B cell (primary cell): ENCODE measurements at regions not wholly inside any gene's neighbourhood (a gene's known extent, or its start where the extent isn't known, plus 50 kb on each side); places are given as distances from the start of the nearest gene placed in this dataset.

Source experiments
- ATAC-seq: fragments of 200-7000 bp; cut with Tn5 transposase; one replicate; pipeline ENCODE4 v1.10.0; 2021; ENCODE audit warnings: low read depth, mild to moderate bottlenecking, moderate number of reproducible peaks, moderate library complexity
- CTCF ChIA-PET: fragments of 350-600 bp; sonication (Branson Sonifier 250); formaldehyde crosslinking; loops from one replicate; lab custom pipeline; 2021; ENCODE audit warnings: antibody characterized with exemption, inconsistent platforms; lab: Charles Lee
- POLR2A ChIA-PET: fragments of 350-600 bp; sonication (Branson Sonifier 250); formaldehyde crosslinking; loops from one replicate; lab custom pipeline; 2021; ENCODE audit warnings: antibody characterized with exemption; lab: Charles Lee
- DNase-seq: peaks from one replicate; pipeline ENCODE4 v3.0.0; 2013
- H2AFZ ChIP-seq: 2 replicates; pipeline ENCODE4 v1.6.1; 2012; ENCODE audit warnings: mild to moderate bottlenecking, low read depth, low read length; ENCODE audit not compliant: insufficient read depth, poor library complexity, severe bottlenecking
- H3K27ac ChIP-seq, 2 donors: 1 replicate in 1 of 2; 2 replicates in 1 of 2; pipeline ENCODE4 v1.5.1; 2012 to 2013; ENCODE audit warnings: low read length in 2 of 2, mild to moderate bottlenecking in 2 of 2, moderate library complexity in 1 of 2
- H3K27me3 ChIP-seq, 4 experiments: fragments of 200-600 bp in 1 of 4; sonication (generic) in 1 of 4; replicated peaks in 1 of 4; 1 replicate in 2 of 4; 2 replicates in 2 of 4; pipeline versions ENCODE4 v1.6.1 to v1.7.0; 2013 to 2016; ENCODE audit warnings: low read length in 3 of 4, mild to moderate bottlenecking in 2 of 4, mixed read lengths in 1 of 4, moderate library complexity in 1 of 4; ENCODE audit not compliant: insufficient read depth in 4 of 4, control insufficient read depth in 3 of 4; ENCODE audit errors: control extremely low read depth in 1 of 4
- H3K36me3 ChIP-seq, 2 experiments: replicated peaks in 1 of 2; 1 replicate in 1 of 2; 2 replicates in 1 of 2; pipeline versions ENCODE4 v1.6.1 to v1.7.1; 2013; ENCODE audit warnings: low read length in 1 of 2; ENCODE audit not compliant: insufficient read depth in 2 of 2, control insufficient read depth in 1 of 2; ENCODE audit errors: control extremely low read depth in 1 of 2, extremely low read depth in 1 of 2
- H3K4me1 ChIP-seq, 2 donors: fragments of 200-600 bp in 1 of 2; sonication (generic) in 1 of 2; 1 replicate in 1 of 2; 2 replicates in 1 of 2; pipeline versions ENCODE4 v1.5.1 to v1.6.1; 2013 to 2017; ENCODE audit warnings: low read length in 2 of 2; ENCODE audit not compliant: control insufficient read depth in 2 of 2, insufficient read depth in 2 of 2
- H3K4me2 ChIP-seq: replicated peaks from 2 replicates; pipeline ENCODE3; 2012; ENCODE audit warnings: mild to moderate bottlenecking, low read depth, low read length; ENCODE audit not compliant: poor library complexity, severe bottlenecking
- H3K4me3 ChIP-seq, 5 experiments: fragments of 200-600 bp in 1 of 5; sonication (generic) in 1 of 5; 1 replicate in 3 of 5; 2 replicates in 2 of 5; pipeline versions ENCODE4 v1.5.1 to v1.7.0; 2011 to 2016; ENCODE audit warnings: low read length in 4 of 5, mild to moderate bottlenecking in 4 of 5, low read depth in 2 of 5, control low read depth in 1 of 5, moderate library complexity in 1 of 5; ENCODE audit not compliant: insufficient read depth in 1 of 5; ENCODE audit errors: control extremely low read depth in 1 of 5, extremely low read depth in 1 of 5
- H3K79me2 ChIP-seq: fragments of 200-600 bp; sonication (generic); one replicate; pipeline ENCODE4 v1.6.0; 2016; ENCODE audit warnings: low read length; ENCODE audit not compliant: control insufficient read depth, insufficient read depth
- H3K9ac ChIP-seq: fragments of 200-600 bp; sonication (generic); 2 replicates; pipeline ENCODE4 v1.6.1; 2017; ENCODE audit warnings: mild to moderate bottlenecking, low read length, moderate library complexity
- H3K9me3 ChIP-seq, 3 donors: one replicate each; pipeline versions ENCODE4 v1.6.1 to v1.7.1; 2013; ENCODE audit warnings: low read length in 2 of 3; ENCODE audit not compliant: control insufficient read depth in 2 of 3, insufficient read depth in 1 of 3; ENCODE audit errors: control extremely low read depth in 1 of 3
- H4K20me1 ChIP-seq: 2 replicates; pipeline ENCODE4 v1.6.0; 2012; ENCODE audit warnings: mild to moderate bottlenecking, low read length; ENCODE audit not compliant: insufficient read depth, control insufficient read depth, poor library complexity, severe bottlenecking
- H3K27ac Mint-ChIP-seq: one replicate; pipeline ENCODE4 v1.8.0; 2021; ENCODE audit warnings: mixed read lengths
- H3K27me3 Mint-ChIP-seq: one replicate; pipeline ENCODE4 v1.8.0; 2021; ENCODE audit warnings: mixed read lengths
- H3K4me1 Mint-ChIP-seq: one replicate; pipeline ENCODE4 v1.8.0; 2021; ENCODE audit warnings: mixed read lengths
- H3K4me3 Mint-ChIP-seq: one replicate; pipeline ENCODE4 v1.8.0; 2021; ENCODE audit warnings: mixed read lengths
- H3K9me3 Mint-ChIP-seq: one replicate; pipeline ENCODE4 v1.8.0; 2022; ENCODE audit warnings: mixed read lengths; ENCODE audit not compliant: insufficient read depth
- EZH2 ChIP-seq: IDR thresholded peaks from 2 replicates; pipeline ENCODE4 v1.6.1; 2012; ENCODE audit warnings: borderline replicate concordance, low read depth, mild to moderate bottlenecking, moderate library complexity, low read length; ENCODE audit not compliant: insufficient read depth, poor library complexity, severe bottlenecking
- WGBS: methylation state at CpG from one replicate; pipeline ENCODE4 v1.1.5; 2013; ENCODE audit warnings: missing lambda C conversion rate; ENCODE audit not compliant: insufficient coverage; 5-methylcytosine and 5-hydroxymethylcytosine counted together
- intact Hi-C: fragments of 100-400 bp; cut with micrococcal nuclease; formaldehyde crosslinking; loops from one replicate; pipeline ENCODE4 v1.10.0; 2022
- TF ChIP-seq, protein P1 (sequence below): fragments of 200-600 bp; IDR thresholded peaks from one replicate; pipeline ENCODE4 v1.8.0; 2022; ENCODE audit warnings: antibody characterized with exemption, mild to moderate bottlenecking

DNA sequence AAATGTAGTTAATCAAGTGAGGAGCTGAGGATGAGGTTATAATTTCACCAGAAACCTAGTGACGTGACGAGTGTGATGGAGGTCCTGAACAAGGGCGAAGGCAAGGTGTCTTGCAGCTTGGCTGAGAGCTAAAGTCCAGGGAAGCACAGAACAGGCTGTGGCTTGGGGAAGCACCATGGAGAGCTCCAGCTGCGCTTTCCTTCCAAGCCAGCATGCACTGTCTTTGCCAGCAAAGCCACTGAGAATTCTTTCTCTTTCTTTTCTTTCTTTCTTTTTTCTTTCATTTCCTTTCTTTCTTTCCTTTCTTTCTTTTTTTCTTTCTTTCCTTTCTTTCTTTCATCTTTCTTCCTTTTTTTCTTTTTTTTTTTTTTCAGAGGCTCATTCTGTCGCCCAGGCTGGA is 239.3 kb downstream of the FBXO15 start:
- no peak overlapping the region for H3K4me3 ChIP-seq
- Mint-ChIP-seq H3K27ac (no peak overlapping the region), H3K4me3 (no peak overlapping the region), H3K27me3 (peaks cover 14% of the 10 kb centered on the region), H3K9me3 (no peaks in the 10 kb centered on the region), H3K4me1 (no peaks in the 10 kb centered on the region)
- WGBS: 73% methylated on average over 5 of the region's 5 CpGs
- H3K36me3 ChIP-seq: no peaks in the 10 kb centered on the region
- ChIA-PET CTCF (no interaction called here), POLR2A (interaction anchor here (0.7 kb wide), 1 partner anchor 12 kb away, joined by 3 read pairs; no protein-coding TSS in a partner anchor)
- no peak overlapping the region for H3K4me2 ChIP-seq
- no peaks in the 10 kb centered on the region for H3K4me1 ChIP-seq
- H4K20me1 ChIP-seq: no peaks in the 10 kb centered on the region
- H3K9me3 ChIP-seq: no peaks in the 10 kb centered on the region
- H2AFZ ChIP-seq: no peak overlapping the region
- H3K27ac ChIP-seq: no peak overlapping the region
- no peak for DNase-seq
- no peaks in the 10 kb centered on the region for H3K27me3 ChIP-seq
- H3K79me2 ChIP-seq: no peaks in the 10 kb centered on the region
- TF ChIP-seq, protein P1, sequence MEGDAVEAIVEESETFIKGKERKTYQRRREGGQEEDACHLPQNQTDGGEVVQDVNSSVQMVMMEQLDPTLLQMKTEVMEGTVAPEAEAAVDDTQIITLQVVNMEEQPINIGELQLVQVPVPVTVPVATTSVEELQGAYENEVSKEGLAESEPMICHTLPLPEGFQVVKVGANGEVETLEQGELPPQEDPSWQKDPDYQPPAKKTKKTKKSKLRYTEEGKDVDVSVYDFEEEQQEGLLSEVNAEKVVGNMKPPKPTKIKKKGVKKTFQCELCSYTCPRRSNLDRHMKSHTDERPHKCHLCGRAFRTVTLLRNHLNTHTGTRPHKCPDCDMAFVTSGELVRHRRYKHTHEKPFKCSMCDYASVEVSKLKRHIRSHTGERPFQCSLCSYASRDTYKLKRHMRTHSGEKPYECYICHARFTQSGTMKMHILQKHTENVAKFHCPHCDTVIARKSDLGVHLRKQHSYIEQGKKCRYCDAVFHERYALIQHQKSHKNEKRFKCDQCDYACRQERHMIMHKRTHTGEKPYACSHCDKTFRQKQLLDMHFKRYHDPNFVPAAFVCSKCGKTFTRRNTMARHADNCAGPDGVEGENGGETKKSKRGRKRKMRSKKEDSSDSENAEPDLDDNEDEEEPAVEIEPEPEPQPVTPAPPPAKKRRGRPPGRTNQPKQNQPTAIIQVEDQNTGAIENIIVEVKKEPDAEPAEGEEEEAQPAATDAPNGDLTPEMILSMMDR: no peak
- H3K9ac ChIP-seq: no peak overlapping the region
- intact Hi-C loops: no loop called here
- ATAC-seq: no peak

DNA sequence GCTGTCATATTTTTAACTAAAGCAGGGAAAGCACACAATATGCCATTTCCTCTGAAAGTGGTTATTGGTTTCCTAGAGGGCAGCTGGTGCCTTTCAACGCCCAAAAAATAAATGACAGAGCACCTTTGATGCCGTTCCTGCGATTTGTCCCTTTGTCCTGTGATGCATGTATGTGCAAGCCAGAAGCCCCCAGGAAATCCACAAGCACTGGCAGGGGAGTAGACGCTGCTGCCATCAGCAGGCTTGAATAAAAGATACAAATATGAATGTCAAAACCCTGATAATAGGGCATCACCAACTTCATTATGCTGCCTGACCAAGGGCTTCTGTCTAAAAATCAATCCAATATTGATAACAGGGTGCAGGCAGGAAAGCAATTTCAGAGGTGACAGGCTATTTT is 246.1 kb downstream of the FBXO15 start:
- no peak overlapping the region for H3K9ac ChIP-seq
- ChIA-PET CTCF (no interaction called here), POLR2A (no interaction called here)
- H3K79me2 ChIP-seq: no peaks in the 10 kb centered on the region
- DNase-seq: no peak
- Mint-ChIP-seq H3K4me3 (no peak overlapping the region), H3K9me3 (no peaks in the 10 kb centered on the region), H3K27ac (no peak overlapping the region), H3K4me1 (no peaks in the 10 kb centered on the region), H3K27me3 (peaks cover 4% of the 10 kb centered on the region)
- no peak overlapping the region for H3K27ac ChIP-seq
- no peaks in the 10 kb centered on the region for H3K36me3 ChIP-seq
- intact Hi-C loops: no loop called here
- 38% methylated on average over 4 of the region's 4 CpGs for WGBS
- H4K20me1 ChIP-seq: no peaks in the 10 kb centered on the region
- peaks cover 0 to 3% (median 0%) of the 10 kb centered on the region in 4 experiments for H3K27me3 ChIP-seq
- H3K4me3 ChIP-seq: no peak overlapping the region
- TF ChIP-seq, protein P1: no peak
- TF ChIP-seq EZH2: no peak
- H3K4me1 ChIP-seq: no peaks in the 10 kb centered on the region
- no peaks in the 10 kb centered on the region for H3K9me3 ChIP-seq
- no peak overlapping the region for H3K4me2 ChIP-seq
- H2AFZ ChIP-seq: no peak overlapping the region
- no peak for ATAC-seq
